ENCODE measurements at regions not wholly inside any gene's neighbourhood (a gene's known extent, or its start where the extent isn't known, plus 50 kb on each side); places are given as distances from the start of the nearest gene placed in this dataset.
"Not testable (repeated sequence)": the region's sequence is repeated elsewhere in the genome, so short reads cannot be mapped to it uniquely, and the experiment has no call there.

DNA sequence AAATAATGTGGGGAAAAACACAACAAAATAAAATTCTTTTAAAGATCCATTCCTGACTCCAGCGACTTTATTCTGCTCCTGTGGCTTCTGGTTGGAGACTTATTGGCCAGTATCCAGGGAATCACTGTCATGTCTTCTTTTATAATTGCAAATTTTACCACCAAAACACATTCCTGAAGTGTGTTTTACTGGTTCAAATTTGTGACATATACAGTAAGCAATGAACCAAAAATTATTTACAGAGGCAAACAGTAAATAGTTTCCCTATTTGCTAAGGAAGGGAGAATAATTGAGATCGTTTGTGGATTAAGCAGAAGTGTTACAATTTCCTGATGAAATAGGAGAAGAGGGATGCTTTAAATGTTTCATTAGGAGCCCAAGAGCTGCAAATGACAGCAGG is 118.7 kb downstream of the ZNF281 start:
- no peak overlapping the region for H3K4me3 ChIP-seq (ENCODE audit: low read depth, low read length)

DNA sequence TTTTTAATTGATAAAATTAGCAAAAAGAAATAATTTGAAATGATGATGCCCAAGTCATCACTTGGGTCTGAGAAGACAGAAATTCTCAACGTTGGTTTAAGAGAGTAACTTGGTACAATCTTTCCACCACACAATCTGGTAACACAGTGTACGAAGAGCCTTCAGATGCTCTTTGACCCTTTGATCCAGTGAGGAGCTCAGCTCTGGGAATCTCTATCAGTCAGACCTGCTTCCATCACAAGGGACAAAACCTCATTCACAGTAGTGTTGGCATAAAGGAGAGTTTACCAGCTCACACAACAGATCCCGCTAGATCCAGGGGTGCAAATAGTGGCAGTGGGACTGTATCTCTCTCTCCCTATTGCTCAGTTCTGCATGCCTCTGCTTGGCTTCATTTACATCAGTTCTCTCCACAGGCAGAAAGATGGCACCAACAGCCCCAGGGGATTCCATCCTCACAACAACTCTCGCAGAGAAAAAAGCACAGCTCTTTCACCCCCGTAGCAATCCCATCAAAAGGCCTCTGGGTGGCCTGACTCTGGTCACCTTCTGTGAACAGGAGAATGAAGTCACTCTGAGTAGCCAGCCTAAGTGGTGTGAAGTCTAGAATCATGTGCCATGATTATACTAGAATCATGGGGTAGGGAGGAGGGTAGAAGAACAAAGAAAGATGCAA is 119.7 kb downstream of the ZNF281 start:
- DNase-seq (ENCODE audit: low read depth), result no peak
- H3K4me3 ChIP-seq (ENCODE audit: low read depth, low read length), result no peak overlapping the region

More for the DNA sequence above, 118.7 kb downstream of the ZNF281 start:
- DNase-seq (ENCODE audit: low read depth), result no peak

DNA sequence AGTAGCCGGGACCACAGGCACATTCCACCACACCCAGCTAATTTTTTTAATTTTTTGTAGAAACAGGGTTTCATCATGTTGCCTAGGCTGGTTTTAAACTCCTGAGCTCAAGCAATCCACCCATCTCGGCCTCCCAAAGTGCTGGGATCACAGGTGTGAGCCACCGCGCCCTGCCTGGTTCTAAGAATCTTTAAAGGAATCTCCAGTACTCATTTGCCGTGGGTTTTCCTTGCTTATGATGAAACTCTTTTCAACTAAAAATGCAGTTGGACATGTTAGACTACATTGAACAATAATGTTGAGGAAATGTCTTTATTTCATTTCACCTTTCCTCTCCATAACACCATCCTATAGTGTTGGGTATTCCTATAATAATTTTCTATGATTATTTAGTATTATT is 121.6 kb downstream of the ZNF281 start:
- no peak for DNase-seq (ENCODE audit: low read depth)
- H3K4me3 ChIP-seq (ENCODE audit: low read depth, low read length), result no peak overlapping the region

DNA sequence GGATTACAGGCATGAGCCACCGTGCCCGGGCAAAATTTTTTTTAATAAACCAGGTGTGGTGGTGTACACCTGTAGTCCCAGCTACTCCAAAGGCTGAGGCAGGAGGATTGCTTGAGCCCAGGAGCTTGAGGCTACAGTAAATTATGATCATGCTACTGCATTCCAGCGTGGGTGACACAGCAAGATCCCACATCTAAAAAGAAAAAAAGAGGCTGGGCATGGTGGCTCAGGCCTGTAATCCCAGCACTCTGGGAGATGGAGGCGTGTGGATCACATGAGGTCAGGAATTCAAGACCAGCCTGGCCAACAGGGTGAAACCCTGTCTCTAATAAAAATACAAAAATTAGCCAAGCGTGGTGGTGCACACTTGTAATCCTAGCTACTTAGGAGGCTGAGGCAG is 125.6 kb downstream of the ZNF281 start:
- DNase-seq (ENCODE audit: low read depth), result not testable (repeated sequence)

DNA sequence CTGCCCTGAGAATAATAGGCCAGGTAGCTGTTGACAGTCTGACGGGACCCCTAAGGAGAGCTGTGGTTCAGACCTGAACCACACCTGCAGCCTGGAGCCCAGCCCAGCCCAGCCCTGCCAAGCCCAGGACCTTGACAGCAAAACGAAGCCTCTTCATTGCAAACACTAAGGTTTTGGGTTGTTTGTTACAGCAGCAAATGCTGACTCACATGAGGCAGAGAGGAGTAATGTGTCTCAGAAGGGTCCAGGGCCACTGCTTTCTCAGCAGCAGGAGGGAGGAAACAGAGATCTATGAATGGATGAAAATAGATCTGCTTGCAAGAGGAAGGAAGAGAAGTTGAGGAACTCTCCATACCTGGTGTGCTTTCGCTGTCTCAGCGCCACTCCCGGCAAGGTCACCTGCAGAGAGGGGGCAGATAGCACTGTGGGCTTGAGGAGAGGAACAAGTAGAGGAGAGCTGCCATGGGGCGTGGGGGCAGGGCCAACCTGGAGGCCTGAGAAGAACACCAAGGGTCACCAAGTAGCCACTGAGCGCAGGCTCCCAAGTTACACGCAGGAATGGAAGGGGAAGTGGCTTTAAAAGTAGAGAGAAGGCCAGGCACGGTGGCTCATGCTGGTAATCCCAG is 127.2 kb downstream of the ZNF281 start:
- no peak for DNase-seq (ENCODE audit: low read depth)
- H3K4me3 ChIP-seq (ENCODE audit: low read depth, low read length), result no peak overlapping the region

More for the DNA sequence above, 125.6 kb downstream of the ZNF281 start:
- H3K4me3 ChIP-seq (ENCODE audit: low read depth, low read length), result not testable (repeated sequence)

DNA sequence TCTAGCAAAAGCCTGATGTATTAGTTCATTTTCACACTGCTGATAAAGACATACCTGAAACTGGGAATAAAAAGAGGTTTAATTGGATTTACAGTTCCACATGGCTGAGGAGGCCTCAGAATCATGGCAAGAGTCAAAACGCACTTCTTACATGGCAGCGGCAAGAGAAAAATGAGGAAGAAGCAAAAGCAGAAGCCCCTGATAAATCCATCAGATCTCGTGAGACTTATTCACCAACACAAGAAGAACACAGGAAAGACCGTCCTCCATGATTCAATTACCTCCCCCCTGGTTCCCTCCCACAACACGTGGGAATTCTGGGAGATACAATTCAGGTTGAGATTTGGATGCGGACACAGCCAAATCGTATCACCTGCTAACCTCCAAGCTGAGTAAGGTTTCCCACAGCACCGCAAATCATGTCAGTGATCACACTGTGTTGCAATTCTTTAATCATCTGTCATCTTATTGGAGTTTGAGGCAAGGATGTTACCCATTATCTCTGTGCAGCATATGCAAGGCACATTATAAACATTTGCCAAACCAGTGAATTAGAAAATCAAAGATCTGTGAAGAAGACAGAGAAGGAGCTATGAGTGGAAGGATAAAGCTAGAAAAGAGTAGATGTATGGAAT is 128.5 kb downstream of the ZNF281 start:
- no peak for DNase-seq (ENCODE audit: low read depth)
- no peak overlapping the region for H3K4me3 ChIP-seq (ENCODE audit: low read depth, low read length)

DNA sequence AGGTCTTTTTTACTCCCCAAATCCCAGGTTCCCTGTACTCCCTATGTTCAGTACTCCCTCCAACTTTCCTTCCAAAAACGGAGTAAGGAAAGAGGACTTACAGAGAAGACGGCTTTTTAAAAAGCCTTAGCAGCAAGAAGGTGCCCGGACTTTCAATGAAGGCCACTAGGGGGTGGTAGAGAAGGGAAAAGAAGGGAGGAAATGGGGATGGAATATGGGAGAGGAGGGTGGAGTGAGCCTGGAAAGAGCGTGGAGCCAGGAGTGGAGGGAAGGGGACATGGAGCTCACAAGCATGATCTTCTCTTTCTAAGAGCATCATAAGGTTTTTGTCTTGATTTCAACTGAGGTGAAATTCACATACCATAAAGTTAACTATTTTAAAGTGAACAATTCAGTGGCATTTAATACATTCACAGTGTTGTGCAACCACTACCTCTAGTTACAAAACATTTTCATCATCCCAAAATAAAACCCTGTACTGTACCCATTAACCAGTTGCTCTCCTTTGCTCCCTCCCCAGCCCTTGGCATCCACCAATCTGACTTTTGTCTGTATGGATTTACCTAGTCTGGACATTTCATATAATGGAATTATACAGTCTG is 129.9 kb downstream of the ZNF281 start:
- no peak for DNase-seq (ENCODE audit: low read depth)
- H3K4me3 ChIP-seq (ENCODE audit: low read depth, low read length), result no peak overlapping the region

DNA sequence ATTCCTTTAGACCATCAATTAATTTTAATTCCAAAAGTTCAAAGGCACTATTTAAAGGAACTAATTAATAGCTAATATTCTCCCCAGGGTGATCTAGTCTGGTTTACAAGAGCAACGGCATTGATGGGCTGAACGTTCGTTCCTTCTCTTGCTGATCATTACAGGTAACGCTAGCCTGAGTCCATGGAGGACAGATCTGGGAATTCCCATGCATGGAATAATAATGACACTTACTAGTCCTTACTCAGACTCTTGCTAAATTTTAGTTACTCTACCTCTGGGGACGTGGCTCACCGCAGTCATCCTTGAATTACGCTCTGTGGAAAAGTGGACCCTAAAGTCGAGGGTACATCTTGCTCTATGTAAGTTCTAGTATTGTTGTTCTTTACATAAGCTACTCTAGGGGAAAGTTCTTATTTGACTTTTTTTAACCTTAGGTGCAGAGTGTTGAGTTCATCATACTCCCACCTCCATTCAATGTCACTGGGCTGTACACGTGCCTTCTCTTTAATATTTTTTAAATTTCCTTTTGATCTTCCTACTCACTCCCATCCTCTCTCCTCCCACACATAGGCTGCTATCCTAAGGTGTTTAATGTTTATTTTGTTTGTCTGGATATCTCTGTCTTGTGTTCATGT is 133.9 kb downstream of the ZNF281 start:
- no peak overlapping the region for H3K4me3 ChIP-seq (ENCODE audit: low read depth, low read length)
- DNase-seq (ENCODE audit: low read depth), result no peak

DNA sequence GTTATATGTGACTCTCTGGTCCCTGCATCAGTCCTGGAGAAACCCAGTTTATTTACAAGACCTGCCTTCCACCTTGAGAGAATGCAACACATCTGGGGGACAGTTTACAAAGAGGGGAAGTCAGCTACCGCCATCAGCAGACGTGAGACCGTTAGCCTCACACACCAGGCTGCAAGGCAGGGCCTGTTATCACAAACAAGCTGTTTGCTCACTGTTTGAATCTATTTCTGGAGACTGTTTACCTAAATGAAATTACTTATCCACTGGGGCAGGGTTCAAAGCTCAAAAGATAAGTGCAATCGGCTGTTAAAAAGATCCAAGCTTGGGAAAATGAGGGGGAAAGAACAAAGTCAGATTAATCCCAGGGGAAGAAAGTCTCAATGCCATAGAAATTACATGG is 134.4 kb downstream of the ZNF281 start:
- H3K4me3 ChIP-seq (ENCODE audit: low read depth, low read length), result no peak overlapping the region
- no peak for DNase-seq (ENCODE audit: low read depth)

DNA sequence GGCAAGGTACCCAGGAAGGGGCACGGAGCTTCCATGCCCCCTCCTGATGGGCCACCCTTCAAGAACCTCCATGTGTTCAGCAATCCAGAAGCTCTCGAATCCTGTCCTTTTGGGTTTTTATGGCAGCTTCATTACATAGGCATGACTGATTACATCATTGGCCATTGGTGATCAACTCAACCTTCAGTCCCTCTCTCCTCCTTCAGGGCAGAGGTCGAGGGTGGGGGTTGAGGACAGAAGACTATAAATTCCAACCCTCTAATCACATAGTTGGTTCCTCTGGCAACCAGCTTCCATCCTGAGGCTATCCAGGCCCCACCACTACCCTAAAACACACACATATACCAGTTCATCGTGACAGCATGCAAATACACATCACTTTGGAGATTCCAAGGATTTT is 135.7 kb downstream of the ZNF281 start:
- H3K4me3 ChIP-seq (ENCODE audit: low read depth, low read length), result no peak overlapping the region
- no peak for DNase-seq (ENCODE audit: low read depth)

DNA sequence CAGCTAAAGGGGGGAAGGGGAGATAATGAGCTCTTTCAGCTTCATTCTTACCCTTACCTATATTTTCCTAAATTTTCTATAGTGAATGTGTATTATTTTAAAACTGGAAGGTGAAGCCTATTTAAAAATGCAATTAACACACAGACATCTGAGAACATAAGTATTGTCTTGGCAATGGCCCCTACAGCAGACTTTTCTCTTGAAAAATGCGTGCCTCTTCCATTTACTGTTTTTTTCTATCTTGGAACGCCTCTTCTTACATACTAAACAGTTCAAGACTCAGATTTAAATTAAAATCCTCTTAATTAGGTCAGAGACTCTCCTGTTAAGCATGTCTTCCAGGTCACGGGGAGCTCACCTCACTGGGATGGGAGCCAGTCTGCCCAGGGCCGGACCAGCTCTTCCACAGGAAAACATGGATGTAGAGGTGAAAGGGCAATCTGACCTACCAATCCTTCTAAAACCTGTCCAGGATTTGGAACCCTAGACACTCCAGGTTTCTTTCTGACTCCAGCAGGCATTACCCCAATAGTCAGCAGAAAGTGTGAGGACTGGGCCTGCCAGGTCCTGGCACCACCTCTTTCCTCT is 137.3 kb downstream of the ZNF281 start:
- no peak overlapping the region for H3K4me3 ChIP-seq (ENCODE audit: low read depth, low read length)
- DNase-seq (ENCODE audit: low read depth), result no peak

DNA sequence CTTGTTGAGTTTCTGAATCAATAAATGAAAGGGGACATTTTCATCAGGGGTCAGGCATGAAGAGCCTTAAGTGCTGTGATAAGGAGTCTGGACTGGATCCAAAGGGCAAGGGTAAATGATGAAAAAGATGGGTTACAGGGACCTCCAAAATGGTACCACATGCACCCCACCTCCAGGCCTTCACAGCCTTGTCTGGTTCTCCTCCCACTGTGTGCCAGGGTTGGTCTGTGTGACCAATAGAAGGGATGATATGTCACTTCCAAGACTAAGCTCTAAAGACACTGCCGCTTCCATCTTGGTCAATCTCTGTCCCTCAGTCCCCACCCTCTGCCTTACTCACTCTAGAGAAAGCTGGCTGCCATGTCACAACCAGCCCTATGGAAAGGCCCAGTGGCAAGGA is 140.6 kb downstream of the ZNF281 start:
- no peak for DNase-seq (ENCODE audit: low read depth)
- no peak overlapping the region for H3K4me3 ChIP-seq (ENCODE audit: low read depth, low read length)

DNA sequence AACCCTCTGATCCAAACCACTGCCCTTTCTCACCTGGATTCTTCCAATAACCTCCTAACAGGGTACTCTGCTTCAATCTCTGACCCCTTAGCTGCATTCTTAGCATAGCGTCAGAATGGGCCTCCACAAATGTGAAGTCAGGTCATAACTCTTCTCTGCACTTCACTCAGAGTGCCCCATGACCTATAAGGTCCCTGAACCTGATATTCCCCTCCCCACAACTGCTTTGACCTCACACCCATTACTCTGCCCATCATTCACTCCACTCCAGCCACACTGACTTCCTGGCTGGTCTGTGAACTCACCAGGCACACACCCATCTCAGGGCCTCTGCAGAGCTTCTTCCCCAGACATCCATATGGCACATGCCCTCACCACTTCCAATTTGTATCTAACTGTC is 141.9 kb downstream of the ZNF281 start:
- no peak overlapping the region for H3K4me3 ChIP-seq (ENCODE audit: low read depth, low read length)
- DNase-seq (ENCODE audit: low read depth), result no peak

DNA sequence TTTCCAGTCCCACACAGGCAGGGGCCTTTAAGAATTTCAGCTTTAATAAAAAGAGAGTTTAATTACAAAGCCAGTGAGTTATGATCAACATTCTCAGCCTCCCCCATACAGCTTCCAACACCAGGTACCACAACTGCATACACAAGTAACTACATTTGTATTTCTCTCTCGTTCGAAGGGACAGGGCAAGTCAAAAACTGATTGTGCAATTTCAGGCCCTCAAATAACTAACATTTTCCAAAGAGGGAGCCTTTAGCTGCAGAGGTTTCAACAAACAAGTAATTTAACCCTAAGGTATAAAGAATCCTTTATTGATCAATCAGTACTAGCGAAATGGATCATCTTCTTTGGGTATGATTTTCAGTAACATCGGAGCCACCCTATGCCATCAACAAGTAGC is 142.4 kb downstream of the ZNF281 start:
- no peak overlapping the region for H3K4me3 ChIP-seq (ENCODE audit: low read depth, low read length)

DNA sequence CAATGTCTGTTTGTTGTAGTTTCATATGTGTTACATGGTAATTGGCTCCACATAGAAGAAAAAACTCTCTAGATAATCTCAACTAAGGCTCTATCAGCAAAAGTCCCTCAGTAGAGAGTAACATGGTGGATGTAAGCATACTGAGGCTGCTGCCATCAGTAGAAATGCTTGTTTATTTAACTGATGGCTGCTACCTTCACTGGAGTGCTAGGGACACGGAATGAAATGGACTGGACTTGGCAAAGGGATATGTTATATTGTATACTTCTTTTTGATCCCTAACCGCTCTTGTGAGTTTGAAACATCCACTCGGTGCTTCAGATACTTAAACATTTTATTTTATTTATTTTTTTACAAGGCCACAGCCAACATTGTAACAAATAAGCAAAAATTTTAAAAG is 143.0 kb downstream of the ZNF281 start:
- no peak for DNase-seq (ENCODE audit: low read depth)
- H3K4me3 ChIP-seq (ENCODE audit: low read depth, low read length), result no peak overlapping the region

More for the DNA sequence above, 142.4 kb downstream of the ZNF281 start:
- no peak for DNase-seq (ENCODE audit: low read depth)

DNA sequence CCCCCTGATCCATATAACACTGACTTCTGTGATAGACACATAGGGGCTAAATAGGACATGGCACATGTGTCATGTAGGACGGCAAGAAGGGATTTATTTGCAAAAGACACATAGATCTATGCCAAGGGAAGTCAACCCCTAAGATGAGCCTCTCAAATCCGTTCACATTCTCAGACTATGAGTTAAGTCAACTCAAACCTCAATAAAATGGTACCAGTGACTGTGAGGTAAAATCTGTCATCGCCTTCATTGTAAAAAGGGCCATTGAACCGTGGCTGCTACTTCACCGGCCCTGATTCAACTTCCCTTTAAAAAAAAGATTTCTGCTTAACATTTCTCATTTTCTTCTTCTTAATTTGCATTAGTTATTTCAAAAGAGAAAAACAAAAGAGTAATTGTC is 144.0 kb downstream of the ZNF281 start:
- no peak overlapping the region for H3K4me3 ChIP-seq (ENCODE audit: low read depth, low read length)
- no peak for DNase-seq (ENCODE audit: low read depth)

DNA sequence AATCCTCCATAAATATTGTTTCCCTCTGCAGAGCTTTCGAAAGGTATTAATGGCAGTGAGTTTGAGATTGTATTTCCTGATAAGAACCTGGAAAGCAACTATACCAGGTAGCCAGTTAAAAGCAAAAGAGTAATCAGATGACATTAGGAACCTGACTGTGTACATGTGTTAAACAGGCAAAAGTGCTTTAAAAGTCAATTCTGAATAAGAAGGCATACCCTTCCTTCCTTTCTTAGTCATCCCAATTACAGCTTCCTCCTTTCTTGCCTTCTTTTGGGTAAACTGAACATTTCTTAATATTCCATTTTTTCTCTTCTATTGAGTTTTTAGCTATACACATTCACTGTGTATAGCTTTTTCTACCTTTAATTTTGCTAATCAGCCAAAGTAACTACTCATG is 144.7 kb downstream of the ZNF281 start:
- no peak for DNase-seq (ENCODE audit: low read depth)
- H3K4me3 ChIP-seq (ENCODE audit: low read depth, low read length), result no peak overlapping the region

DNA sequence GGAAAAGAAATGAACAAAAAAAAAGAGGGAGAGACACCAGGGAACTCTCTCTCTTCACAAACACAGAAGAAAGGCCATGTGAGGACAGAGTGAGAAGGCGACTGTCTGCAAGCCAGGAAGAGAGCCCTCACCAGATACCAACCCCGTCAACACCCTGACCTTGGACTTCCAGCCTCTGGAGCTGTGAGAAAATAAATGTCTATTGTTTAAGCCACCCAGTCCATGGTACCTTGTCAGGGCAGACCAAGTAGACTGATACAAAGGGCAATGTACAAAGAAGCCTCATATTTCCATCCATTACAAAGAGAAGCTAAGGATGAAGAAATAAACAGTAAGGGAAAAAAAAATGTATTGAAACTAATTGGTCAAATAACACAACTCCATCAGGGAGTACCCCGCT is 146.6 kb downstream of the ZNF281 start:
- no peak for DNase-seq (ENCODE audit: low read depth)
- no peak overlapping the region for H3K4me3 ChIP-seq (ENCODE audit: low read depth, low read length)

DNA sequence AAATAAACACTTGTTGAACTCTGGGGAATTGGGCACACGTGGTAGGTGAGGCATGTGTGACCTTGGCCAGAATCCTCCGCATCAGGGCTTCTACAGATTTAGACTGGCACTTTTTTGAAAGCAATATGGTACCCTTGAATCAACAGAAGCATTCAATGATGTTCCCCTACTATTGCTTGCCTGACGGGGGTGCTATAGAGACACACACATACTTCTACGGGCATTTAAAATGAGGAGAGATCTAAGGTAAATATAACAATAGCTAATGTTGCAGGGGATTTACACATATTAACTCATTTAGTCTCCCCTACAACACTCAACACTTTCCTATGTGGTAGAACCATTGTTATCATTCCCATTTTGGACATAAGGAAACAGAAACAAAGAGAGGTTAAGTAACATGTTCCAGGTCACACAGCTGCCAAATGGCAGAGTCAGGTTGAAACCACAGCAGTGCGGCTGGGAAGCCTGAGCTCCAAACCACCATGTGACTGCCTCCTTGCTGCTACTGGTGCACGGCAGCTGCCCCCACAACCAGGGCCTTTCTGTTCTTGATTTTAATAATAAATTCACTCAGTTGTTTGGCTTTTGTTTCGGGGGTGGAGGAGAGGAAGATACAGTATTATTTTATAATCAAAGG is 147.4 kb downstream of the ZNF281 start:
- DNase-seq (ENCODE audit: low read depth), result no peak
- H3K4me3 ChIP-seq (ENCODE audit: low read depth, low read length), result no peak overlapping the region

Measured in skeletal muscle cell (primary cell).